ENCODE measurements at regions not wholly inside any gene's neighbourhood (a gene's known extent, or its start where the extent isn't known, plus 50 kb on each side); places are given as distances from the start of the nearest gene placed in this dataset.

GRCh38 chr15:39503526-39503925 lies 77.4 kb upstream of the THBS1 start:
- no peak overlapping the region for H3K23ac ChIP-seq (ENCODE audit: low read depth, low read length, poor library complexity)
- peaks cover 0 to 4% (median 0%) of the 10 kb centered on the region in 3 experiments for H3K27me3 ChIP-seq (ENCODE audit: control insufficient read depth in 3 of 3, insufficient read depth in 3 of 3, low read depth in 1 of 3, low read length in 3 of 3)
- no peak overlapping the region for H2AK5ac ChIP-seq (ENCODE audit: low read depth, low read length)
- no peak overlapping the region for H2BK15ac ChIP-seq (ENCODE audit: low read length)
- H3K4me2 ChIP-seq (ENCODE audit: insufficient read depth, low read length, poor library complexity, severe bottlenecking) = no peak overlapping the region
- H3K18ac ChIP-seq (ENCODE audit: low read length) = no peak overlapping the region
- no peak overlapping the region for H3K4ac ChIP-seq (ENCODE audit: low read length)
- no CpG with 5 or more reads among the region's 4 CpGs for WGBS, 2 donors (ENCODE audit: extremely low coverage in 2 of 2, insufficient read length in 2 of 2, insufficient replicate concordance in 1 of 2)
- no peak overlapping the region for H2BK120ac ChIP-seq (ENCODE audit: low read depth, low read length)
- no peak overlapping the region for H3K9ac ChIP-seq (ENCODE audit: low read depth, low read length, poor library complexity)
- no peak overlapping the region for H4K91ac ChIP-seq (ENCODE audit: low read depth, low read length, poor library complexity)
- no peak overlapping the region for H3K27ac ChIP-seq (replicated peaks; ENCODE audit: low read length)
- H3K4me3 ChIP-seq (ENCODE audit: low read length in 2 of 2) = no peak overlapping the region
- peaks cover 0 to 3% of the 10 kb centered on the region in 2 donors for H3K9me3 ChIP-seq (replicated peaks in 1 of 2; ENCODE audit: control insufficient read depth in 2 of 2, insufficient read depth in 1 of 2, low read depth in 1 of 2, low read length in 2 of 2)
- H3K36me3 ChIP-seq (replicated peaks in 1 of 2; ENCODE audit: control insufficient read depth in 2 of 2, insufficient read depth in 2 of 2, low read length in 2 of 2) = no peaks in the 10 kb centered on the region
- no peak overlapping the region for H3K14ac ChIP-seq (ENCODE audit: low read length)
- peaks cover 0 to under 1% of the 10 kb centered on the region in 2 donors for H3K4me1 ChIP-seq (ENCODE audit: control insufficient read depth in 2 of 2, insufficient read depth in 1 of 2, low read depth in 1 of 2, low read length in 2 of 2)
- no peak for DNase-seq (ENCODE audit: low spot score)
- H3K79me1 ChIP-seq (ENCODE audit: low read depth, low read length) = no peaks in the 10 kb centered on the region
- H2BK12ac ChIP-seq (ENCODE audit: low read length) = no peak overlapping the region
- H4K8ac ChIP-seq (ENCODE audit: low read depth, low read length) = no peak overlapping the region
- H2BK5ac ChIP-seq (ENCODE audit: low read length) = no peak overlapping the region
- H2AFZ ChIP-seq (ENCODE audit: low read length) = no peak overlapping the region

- no CpG with 5 or more reads among the region's 1 CpG for WGBS, 2 donors (ENCODE audit: extremely low coverage in 2 of 2, insufficient read length in 2 of 2, insufficient replicate concordance in 1 of 2)
- Histone ChIP-seq H3K18ac (ENCODE audit: low read length) (no peak overlapping the region), H3K9me3 (replicated peaks in 1 of 2; ENCODE audit: control insufficient read depth in 2 of 2, insufficient read depth in 1 of 2, low read depth in 1 of 2, low read length in 2 of 2) (peaks cover 0 to 3% of the 10 kb centered on the region in 2 donors)
Measured at GRCh38 chr15:39504808-39505207, 76.1 kb upstream of the THBS1 start.

GRCh38 chr15:39506146-39506545 lies 74.7 kb upstream of the THBS1 start:
- no peak for DNase-seq (ENCODE audit: low spot score)
- H3K36me3 ChIP-seq (replicated peaks in 1 of 2; ENCODE audit: control insufficient read depth in 2 of 2, insufficient read depth in 2 of 2, low read length in 2 of 2) = no peaks in the 10 kb centered on the region
- no peaks in the 10 kb centered on the region for H3K79me1 ChIP-seq (ENCODE audit: low read depth, low read length)
- H2AFZ ChIP-seq (ENCODE audit: low read length) = no peak overlapping the region
- no peak overlapping the region for H4K8ac ChIP-seq (ENCODE audit: low read depth, low read length)
- H3K27ac ChIP-seq (replicated peaks; ENCODE audit: low read length) = no peak overlapping the region
- no peak overlapping the region for H2BK120ac ChIP-seq (ENCODE audit: low read depth, low read length)
- H3K4me2 ChIP-seq (ENCODE audit: insufficient read depth, low read length, poor library complexity, severe bottlenecking) = no peak overlapping the region
- H3K18ac ChIP-seq (ENCODE audit: low read length) = no peak overlapping the region
- H3K4me3 ChIP-seq (ENCODE audit: low read length in 2 of 2) = no peak overlapping the region
- H3K9me3 ChIP-seq (replicated peaks in 1 of 2; ENCODE audit: control insufficient read depth in 2 of 2, insufficient read depth in 1 of 2, low read depth in 1 of 2, low read length in 2 of 2) = peaks cover 0 to 3% of the 10 kb centered on the region in 2 donors
- H3K9ac ChIP-seq (ENCODE audit: low read depth, low read length, poor library complexity) = no peak overlapping the region
- no peak overlapping the region for H4K91ac ChIP-seq (ENCODE audit: low read depth, low read length, poor library complexity)
- H2AK5ac ChIP-seq (ENCODE audit: low read depth, low read length) = no peak overlapping the region
- no peak overlapping the region for H2BK12ac ChIP-seq (ENCODE audit: low read length)
- H3K23ac ChIP-seq (ENCODE audit: low read depth, low read length, poor library complexity) = no peak overlapping the region
- H2BK15ac ChIP-seq (ENCODE audit: low read length) = no peak overlapping the region
- H3K14ac ChIP-seq (ENCODE audit: low read length) = no peak overlapping the region
- no peak overlapping the region for H3K4ac ChIP-seq (ENCODE audit: low read length)
- no peak overlapping the region for H2BK5ac ChIP-seq (ENCODE audit: low read length)
- H3K4me1 ChIP-seq (ENCODE audit: control insufficient read depth in 2 of 2, insufficient read depth in 1 of 2, low read depth in 1 of 2, low read length in 2 of 2) = peaks cover 2% of the 10 kb centered on the region in 2 donors
- peaks cover 0 to 1% (median 0%) of the 10 kb centered on the region in 3 experiments for H3K27me3 ChIP-seq (ENCODE audit: control insufficient read depth in 3 of 3, insufficient read depth in 3 of 3, low read depth in 1 of 3, low read length in 3 of 3)
- no CpG with 5 or more reads among the region's 1 CpG for WGBS, 2 donors (ENCODE audit: extremely low coverage in 2 of 2, insufficient read length in 2 of 2, insufficient replicate concordance in 1 of 2)

More at GRCh38 chr15:39504808-39505207, 76.1 kb upstream of the THBS1 start:
- Histone ChIP-seq H2BK12ac (ENCODE audit: low read length) (no peak overlapping the region), H3K4me1 (ENCODE audit: control insufficient read depth in 2 of 2, insufficient read depth in 1 of 2, low read depth in 1 of 2, low read length in 2 of 2) (peaks cover under 1 to 2% of the 10 kb centered on the region in 2 donors), H2AK5ac (ENCODE audit: low read depth, low read length) (no peak overlapping the region), H2AFZ (ENCODE audit: low read length) (no peak overlapping the region), H3K27ac (replicated peaks; ENCODE audit: low read length) (no peak overlapping the region), H3K4me2 (ENCODE audit: insufficient read depth, low read length, poor library complexity, severe bottlenecking) (no peak overlapping the region), H3K36me3 (replicated peaks in 1 of 2; ENCODE audit: control insufficient read depth in 2 of 2, insufficient read depth in 2 of 2, low read length in 2 of 2) (no peaks in the 10 kb centered on the region), H2BK120ac (ENCODE audit: low read depth, low read length) (no peak overlapping the region), H2BK5ac (ENCODE audit: low read length) (no peak overlapping the region), H3K27me3 (ENCODE audit: control insufficient read depth in 3 of 3, insufficient read depth in 3 of 3, low read depth in 1 of 3, low read length in 3 of 3) (peaks cover 0 to 4% (median 0%) of the 10 kb centered on the region in 3 experiments), H4K8ac (ENCODE audit: low read depth, low read length) (no peak overlapping the region), H3K79me1 (ENCODE audit: low read depth, low read length) (no peaks in the 10 kb centered on the region), H3K23ac (ENCODE audit: low read depth, low read length, poor library complexity) (no peak overlapping the region), H4K91ac (ENCODE audit: low read depth, low read length, poor library complexity) (no peak overlapping the region), H3K14ac (ENCODE audit: low read length) (no peak overlapping the region), H3K4ac (ENCODE audit: low read length) (no peak overlapping the region), H3K4me3 (ENCODE audit: low read length in 2 of 2) (no peak overlapping the region), H2BK15ac (ENCODE audit: low read length) (no peak overlapping the region), H3K9ac (ENCODE audit: low read depth, low read length, poor library complexity) (no peak overlapping the region)
- DNase-seq (ENCODE audit: low spot score) = no peak

- H3K9me3 ChIP-seq (replicated peaks in 1 of 2; ENCODE audit: control insufficient read depth in 2 of 2, insufficient read depth in 1 of 2, low read depth in 1 of 2, low read length in 2 of 2) = no peaks in the 10 kb centered on the region
- no peak for DNase-seq (ENCODE audit: low spot score)
Measured at GRCh38 chr15:39508536-39508935, 72.3 kb upstream of the THBS1 start.

More at GRCh38 chr15:39508536-39508935, 72.3 kb upstream of the THBS1 start:
- Histone ChIP-seq H3K79me1 (ENCODE audit: low read depth, low read length) (no peaks in the 10 kb centered on the region), H3K36me3 (replicated peaks in 1 of 2; ENCODE audit: control insufficient read depth in 2 of 2, insufficient read depth in 2 of 2, low read length in 2 of 2) (no peaks in the 10 kb centered on the region), H2BK12ac (ENCODE audit: low read length) (peak overlapping the region; percentile 52), H3K4me1 (ENCODE audit: control insufficient read depth in 2 of 2, insufficient read depth in 1 of 2, low read depth in 1 of 2, low read length in 2 of 2) (peaks cover 2% of the 10 kb centered on the region in 2 donors), H3K27me3 (ENCODE audit: control insufficient read depth in 3 of 3, insufficient read depth in 3 of 3, low read depth in 1 of 3, low read length in 3 of 3) (peaks cover 0 to 7% (median 1%) of the 10 kb centered on the region in 3 experiments), H3K4ac (ENCODE audit: low read length) (no peak overlapping the region), H3K27ac (replicated peaks; ENCODE audit: low read length) (no peak overlapping the region), H2AK5ac (ENCODE audit: low read depth, low read length) (no peak overlapping the region), H3K4me2 (ENCODE audit: insufficient read depth, low read length, poor library complexity, severe bottlenecking) (no peak overlapping the region), H2AFZ (ENCODE audit: low read length) (no peak overlapping the region), H3K14ac (ENCODE audit: low read length) (no peak overlapping the region), H3K4me3 (ENCODE audit: low read length in 2 of 2) (peak overlapping the region in 1 of 2 donors; percentile 55), H2BK15ac (ENCODE audit: low read length) (no peak overlapping the region), H3K23ac (ENCODE audit: low read depth, low read length, poor library complexity) (no peak overlapping the region), H3K18ac (ENCODE audit: low read length) (peak overlapping the region; percentile 33), H4K8ac (ENCODE audit: low read depth, low read length) (no peak overlapping the region), H4K91ac (ENCODE audit: low read depth, low read length, poor library complexity) (peak overlapping the region; percentile 60), H2BK5ac (ENCODE audit: low read length) (no peak overlapping the region), H3K9ac (ENCODE audit: low read depth, low read length, poor library complexity) (peak overlapping the region; percentile 9), H2BK120ac (ENCODE audit: low read depth, low read length) (no peak overlapping the region)
- WGBS, 2 donors (ENCODE audit: extremely low coverage in 2 of 2, insufficient read length in 2 of 2, insufficient replicate concordance in 1 of 2) = no CpG with 5 or more reads among the region's 7 CpGs

All from neuronal stem cell (in vitro differentiated cells).